Stimulated activated CD4-positive, alpha-beta T cell treated with anti-CD3 and anti-CD28 coated beads, TNF-alpha, amount 100 ng/mL, for 24 hours (primary cell): ENCODE measurements at regions not wholly inside any gene's neighbourhood (a gene's known extent, or its start where the extent isn't known, plus 50 kb on each side); places are given as distances from the start of the nearest gene placed in this dataset.

ENCODE experiments used
- DNase-seq, 3 experiments: peaks; one replicate each; pipeline ENCODE4 v3.0.0-alpha.2; 2020; ENCODE audit warnings: low read depth in 3 of 3

DNA sequence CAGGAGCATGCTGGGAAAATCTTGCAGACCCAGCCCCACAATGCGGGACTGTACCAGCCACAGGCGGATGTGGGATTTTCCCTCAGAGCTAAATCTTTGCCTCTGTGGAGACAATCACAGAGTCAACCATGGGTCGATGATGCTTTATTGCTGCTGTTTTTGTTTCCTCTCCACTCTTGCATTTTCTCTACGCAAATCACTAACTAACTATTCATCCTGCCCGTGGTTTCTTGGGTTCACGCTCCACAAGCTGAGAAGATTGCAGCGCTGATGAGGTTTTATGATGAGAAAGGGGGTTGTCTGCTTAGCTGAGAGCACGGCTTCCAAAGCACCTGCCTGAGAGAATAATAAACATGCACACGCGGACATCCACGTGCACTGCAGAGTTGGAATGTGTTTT lies 500.2 kb upstream of the ADAMTS16 start:
- DNase-seq: no peak

DNA sequence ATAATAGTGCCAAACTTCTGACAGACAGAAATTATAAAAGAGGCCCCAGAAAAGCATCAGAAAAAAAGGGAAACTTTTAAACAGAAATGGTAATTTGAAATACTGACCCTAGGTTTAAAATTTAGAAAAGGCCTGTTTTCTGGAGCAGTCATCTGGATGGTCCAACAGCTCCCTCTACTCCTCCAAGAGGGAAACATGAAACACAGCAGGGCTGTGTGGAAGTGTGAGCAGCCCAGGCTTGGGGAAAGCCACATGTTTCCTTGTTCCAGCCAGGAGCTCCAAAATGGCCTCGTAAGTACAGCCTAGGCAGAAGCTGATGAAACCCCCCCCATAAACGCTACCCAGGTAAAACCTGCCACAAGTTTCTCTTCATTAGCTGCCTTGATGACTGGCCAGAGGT lies 499.3 kb upstream of the ADAMTS16 start:
- no peak for DNase-seq

DNA sequence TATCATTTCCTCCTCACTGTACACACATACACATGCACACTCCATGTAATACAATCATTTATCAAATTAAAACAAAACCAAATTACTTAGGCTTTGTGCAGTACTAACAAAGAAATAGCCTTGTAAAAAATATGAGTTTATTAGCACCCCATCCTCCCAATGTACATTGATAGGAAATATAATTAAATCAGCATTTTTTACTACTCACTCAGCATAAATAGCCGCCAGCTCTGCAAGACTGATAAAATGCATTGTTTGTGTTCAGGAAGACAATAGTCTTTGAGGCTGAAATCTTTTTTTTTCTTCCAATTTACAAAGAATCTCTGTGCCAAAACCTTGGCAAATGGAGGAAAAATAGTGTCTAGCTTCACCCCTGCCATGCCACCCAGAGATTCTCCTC lies 497.6 kb upstream of the ADAMTS16 start:
- no peak for DNase-seq

DNA sequence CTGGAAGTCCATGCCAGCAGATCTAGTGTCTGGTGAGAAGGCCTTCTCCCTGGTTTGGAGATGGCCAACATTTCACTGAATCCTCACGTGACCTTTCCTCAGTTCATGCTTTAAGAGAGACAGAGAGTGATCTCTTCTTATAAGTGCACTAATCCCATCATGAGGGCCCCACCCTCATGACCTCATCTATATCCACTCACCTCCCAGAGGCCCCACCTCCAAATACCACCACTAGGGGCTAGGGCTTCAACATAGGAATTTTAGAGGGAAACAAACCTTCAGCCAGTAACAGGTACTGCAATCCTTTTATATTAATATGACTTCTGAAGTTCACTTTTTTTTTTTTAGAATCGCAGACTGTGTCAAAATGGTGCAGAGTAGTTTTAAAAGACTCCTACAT lies 496.9 kb upstream of the ADAMTS16 start:
- no peak for DNase-seq

DNA sequence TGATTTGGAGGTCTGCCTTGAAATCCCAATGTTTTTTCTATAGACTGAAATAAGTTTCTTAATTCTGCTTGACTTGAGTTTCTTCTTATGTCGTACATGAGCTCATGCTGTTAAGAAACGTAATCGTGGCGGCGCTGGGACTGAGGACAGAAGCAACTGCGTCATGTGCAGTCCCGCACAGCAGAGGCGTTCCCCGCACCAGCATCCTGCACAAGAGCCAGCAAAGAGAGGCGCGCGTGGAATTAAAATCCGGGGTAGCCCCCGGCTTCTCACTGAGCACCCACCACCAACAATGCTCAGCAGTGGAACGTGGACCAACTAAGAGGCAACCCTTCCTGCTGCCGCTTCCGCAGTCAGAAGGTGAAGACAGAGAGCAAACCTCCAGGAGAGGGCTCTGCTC lies 496.2 kb upstream of the ADAMTS16 start:
- DNase-seq: no peak

DNA sequence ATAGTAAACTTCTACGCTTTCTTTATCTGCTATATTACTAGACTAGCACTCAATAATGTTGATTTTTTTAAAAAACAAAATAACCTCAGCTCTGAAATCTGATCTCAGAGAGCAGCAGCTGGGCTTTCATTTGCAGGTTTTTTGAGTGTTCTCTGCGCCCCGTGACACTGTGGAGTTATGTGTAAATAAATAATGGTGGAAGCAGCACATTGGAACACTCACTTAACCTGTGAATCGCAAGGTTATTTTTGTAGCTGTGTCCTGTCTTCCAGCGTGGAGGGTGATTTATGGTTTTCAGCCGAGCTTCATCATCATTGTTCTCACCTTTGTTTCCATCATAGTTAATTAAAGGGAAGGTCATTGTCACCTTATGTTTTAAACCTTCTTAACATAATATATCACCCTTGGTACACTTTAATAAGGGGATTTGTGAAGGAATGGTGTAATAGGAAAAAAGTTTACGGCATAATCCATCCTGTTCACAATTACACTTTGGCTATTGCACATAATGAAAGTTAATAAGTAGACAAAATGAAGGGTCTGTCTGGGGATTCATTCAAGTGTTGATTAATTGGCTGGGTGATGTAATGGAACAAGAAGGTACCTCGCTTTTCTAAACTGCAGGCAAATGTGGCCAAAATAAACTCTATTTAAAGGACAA lies 493.3 kb upstream of the ADAMTS16 start:
- no peak for DNase-seq

DNA sequence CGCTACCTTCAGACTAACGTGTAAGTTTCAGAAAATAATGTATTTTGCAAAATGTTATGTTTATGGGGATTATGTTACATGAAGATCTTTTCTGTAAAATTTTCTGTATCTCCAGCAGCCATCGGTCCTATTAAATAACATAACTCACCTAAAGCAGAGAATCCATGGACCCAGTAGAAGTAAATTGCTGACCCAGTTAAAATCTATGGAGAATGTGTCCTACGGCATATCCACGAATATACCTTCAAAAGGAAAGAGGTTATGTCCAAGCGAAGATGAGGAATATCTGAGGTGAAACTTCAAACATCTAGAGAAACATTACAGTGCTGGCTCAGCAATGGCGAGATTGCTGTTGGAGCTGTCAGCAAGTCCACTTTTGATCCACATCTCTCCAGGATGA lies 492.2 kb upstream of the ADAMTS16 start:
- no peak for DNase-seq

DNA sequence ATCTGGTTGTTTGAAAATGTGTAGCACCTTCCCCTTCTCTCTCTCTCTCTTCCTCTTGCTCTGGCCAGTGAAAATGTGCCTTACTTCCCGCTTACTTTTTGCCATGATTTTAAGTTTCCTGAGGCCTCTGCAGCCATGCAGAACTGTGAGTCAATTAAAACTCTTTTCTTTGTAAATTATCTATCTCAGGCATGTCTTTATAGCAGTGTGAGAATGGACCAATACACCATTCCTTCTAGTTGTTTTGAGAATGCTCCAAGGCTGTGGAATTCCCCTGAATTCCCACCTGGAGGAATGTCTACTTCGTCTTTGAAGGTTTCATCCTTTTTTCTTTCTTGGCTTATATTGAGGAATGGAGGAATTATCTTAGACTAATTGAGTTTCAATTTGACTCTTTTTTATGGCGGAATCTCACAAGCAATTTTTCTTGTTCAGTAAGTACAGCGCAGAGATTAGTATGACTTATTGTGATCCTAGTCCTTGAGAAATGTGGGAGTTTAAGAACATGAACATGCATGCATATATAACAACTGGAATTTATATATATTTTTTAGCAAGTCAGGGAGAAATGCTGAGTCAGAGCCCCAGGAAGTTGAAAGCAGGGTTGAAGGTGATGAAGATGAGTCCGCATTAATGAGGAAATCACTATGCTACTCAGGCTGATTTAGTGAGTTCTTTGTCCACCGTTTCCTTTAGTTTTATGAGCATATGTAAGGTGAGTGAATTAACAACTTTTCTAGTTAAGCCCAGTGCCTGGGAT lies 488.1 kb upstream of the ADAMTS16 start:
- no peak for DNase-seq

DNA sequence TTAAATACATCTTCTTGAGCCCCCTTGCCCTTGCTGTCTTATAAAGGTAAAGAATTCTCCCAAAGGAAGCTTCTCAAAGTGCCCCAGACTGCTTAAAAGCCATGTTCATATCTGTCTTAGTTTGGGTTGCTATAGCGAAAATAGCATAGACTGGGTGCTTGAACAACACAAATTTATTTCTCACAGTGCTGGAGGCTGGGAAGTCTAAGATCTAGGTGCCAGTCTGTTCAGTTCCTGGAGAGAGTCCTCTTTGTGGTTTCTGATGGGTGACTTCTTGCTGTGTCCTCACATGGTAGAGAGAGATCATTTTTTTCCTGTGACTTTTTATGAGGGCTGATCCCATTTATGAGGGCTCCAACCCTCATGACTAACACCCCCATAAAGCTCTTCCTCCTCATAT lies 486.7 kb upstream of the ADAMTS16 start:
- no peak for DNase-seq

DNA sequence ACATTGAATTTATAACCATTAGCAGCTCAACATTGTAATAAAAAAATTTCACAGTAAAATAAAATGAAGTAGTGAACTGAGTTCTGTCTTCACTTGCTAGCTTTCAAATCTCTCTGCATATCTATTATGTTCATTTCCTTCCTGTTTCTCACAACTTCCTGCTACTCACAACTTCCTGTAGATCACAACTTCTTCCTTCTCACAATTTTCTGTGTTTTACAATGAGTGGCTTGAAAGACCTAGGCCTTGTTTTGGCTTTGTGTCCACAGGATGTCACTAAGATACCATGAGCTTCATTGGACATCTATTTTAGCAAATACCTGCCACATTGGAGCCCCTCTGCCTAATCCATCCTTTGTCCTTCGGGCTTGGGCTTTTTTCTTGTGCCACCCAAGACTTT lies 480.3 kb upstream of the ADAMTS16 start:
- DNase-seq: no peak

DNA sequence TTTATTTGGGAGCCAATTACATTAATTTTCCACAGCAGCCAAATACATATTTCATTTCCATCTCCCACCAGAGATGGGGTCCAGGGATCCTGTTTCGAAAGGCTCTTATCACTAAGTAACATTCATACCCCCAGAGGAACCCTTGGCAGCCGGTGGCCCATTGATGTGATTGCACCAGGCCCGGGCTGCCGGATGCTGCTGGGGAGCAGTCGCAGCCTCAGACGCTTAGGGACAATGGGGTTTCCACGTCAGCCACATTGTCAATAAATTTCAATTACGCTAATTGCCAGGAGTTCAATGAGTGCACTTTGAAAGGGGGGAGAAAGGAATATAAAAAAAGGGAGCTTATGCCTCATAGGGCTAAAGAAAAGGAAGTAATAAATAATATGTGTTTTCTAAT lies 478.8 kb upstream of the ADAMTS16 start:
- no peak for DNase-seq

DNA sequence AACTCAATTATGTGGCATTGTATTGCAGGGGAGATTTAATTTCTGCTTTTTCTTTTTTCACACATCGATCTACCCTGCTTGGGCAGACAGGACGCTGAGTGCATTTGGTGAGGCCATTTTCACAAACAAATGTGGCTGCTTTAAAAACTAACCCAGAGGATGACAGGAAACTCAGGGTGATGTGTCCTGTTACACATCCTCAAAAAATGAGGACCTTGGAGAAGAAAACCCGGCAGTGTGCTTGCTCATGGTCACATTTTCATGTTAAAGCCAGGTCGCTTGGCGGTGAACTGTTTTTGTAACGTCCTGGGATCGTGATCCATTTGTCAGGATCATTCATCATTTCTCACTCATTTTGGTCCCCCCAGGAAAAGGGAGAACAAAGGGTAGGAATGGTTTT lies 478.3 kb upstream of the ADAMTS16 start:
- no peak for DNase-seq

DNA sequence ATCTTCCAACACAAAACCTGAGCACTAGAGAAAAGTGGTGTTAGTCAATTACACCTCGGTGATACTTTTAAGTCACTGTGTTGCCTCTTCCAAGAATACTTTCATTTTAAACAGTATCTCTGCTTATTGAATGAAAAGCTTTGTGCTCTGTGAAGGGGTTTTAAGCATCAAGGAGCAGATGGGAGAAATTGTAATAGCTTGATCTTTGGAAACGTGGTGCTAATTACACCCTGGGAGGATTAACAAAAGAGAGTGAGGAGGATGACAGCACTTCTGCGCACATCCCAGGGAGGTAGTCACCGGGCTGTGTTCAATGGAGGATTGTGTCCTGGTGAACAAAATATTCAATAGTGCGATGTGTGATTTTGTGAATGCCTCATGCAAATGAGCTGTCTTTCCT lies 477.4 kb upstream of the ADAMTS16 start:
- DNase-seq: no peak

DNA sequence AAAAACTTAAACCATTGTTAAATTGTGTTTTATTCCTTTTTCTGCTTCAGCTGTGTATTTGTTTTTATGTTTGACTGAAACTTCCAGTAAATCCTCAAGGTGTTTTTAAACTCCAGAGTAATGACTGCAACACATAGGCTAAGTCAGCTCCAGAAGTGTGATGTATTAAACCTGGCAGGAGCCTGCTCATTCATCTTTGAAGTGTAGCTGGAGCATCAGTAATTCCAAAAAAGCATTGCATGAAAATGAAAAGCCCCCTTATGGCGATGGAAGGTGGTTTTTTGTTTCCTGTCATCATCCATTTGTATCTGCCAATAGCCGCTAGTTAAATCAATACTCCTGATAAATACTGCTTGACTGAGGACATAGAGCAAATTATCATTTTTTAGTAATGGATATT lies 474.2 kb upstream of the ADAMTS16 start:
- DNase-seq: no peak

DNA sequence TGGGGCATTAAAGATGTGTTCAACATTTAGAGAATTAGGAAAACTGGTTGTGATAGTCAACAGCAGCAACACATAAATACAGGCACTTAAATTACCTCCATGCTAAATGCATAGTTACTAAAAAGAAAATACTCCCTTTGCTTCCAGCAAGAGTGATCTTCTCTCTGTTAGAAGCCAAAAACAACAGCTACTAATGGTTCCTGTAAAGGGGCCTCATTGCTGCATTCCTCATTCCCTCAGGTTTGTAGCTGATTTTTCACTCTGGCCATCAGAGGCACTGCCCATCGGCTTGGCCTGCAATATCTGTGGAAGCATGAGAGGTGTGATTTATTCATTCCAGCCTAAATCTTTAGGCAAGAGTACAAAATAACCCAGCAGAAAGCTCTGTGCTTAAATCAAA lies 466.0 kb upstream of the ADAMTS16 start:
- DNase-seq: no peak

DNA sequence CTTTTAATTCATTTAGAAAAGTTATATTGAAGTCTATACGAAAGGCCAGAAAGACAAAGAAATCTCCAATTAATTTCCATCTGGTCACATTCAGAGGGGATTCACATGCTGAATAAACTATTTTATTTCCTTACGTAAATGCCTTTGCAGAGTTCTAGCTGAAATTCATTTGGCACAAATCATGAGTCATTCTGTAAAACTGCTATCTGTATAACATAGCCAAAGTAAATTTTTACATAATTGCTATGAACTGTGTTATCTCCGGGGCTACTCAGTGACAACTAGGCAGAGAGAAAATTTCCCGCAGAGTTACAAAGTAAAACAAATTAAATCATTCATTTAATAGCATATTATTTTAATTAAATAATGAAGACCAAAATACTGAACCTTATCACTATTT lies 463.2 kb upstream of the ADAMTS16 start:
- DNase-seq: no peak

DNA sequence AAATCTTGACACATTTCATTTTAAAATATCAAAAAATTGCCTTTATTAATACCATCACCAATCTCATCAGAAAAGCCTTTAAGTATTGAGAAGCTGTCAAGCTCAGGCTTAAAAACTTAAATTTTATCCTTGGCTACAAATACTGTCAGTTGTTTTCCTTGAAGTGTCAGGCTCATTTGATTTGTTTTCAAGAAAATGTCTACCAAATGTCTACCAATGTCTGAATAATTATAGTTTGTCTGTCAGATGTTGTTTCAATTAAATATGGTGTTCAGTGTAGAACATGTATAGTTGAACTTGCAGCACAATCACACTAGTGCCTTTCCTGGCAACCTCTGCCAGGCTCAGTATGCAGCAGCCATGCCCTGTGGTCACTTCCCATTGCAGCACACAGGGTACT lies 455.2 kb upstream of the ADAMTS16 start:
- no peak for DNase-seq

DNA sequence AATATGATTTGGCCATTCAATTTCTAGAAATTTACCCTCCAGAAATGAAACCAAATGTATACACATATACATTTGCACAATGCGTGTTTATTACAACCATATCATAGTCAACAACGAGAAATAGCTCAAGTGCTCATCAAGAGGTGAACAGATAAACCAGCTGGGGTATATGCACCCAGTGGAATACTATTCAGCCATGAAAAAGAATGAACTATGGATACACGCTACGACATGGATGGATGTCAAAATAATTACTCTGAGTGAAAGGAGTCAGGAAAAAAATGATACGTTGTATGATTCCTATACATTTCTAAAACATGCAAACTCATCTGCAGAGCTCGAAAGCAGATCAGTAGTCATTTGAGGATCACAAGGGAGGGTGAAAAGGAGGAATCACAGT lies 441.5 kb upstream of the ADAMTS16 start:
- no peak for DNase-seq

DNA sequence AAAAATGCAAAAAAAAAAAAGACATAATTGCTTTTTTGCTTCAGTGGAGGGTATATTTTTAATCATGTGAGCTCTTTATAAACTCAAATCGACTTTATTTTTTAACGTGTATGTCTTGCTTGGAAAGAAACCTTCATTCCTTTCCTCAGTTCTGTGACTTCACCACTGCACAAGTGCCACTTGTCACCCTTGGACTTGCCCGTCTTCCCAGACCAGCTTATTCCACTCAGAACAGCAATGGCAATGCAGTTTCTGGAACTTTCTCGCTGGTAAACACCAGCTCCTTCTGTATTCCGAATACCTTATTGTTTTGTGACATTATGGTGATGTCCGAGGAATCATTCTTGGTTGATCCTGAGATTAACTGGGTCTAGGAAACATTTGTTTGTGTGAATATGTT lies 440.5 kb upstream of the ADAMTS16 start:
- DNase-seq: no peak

DNA sequence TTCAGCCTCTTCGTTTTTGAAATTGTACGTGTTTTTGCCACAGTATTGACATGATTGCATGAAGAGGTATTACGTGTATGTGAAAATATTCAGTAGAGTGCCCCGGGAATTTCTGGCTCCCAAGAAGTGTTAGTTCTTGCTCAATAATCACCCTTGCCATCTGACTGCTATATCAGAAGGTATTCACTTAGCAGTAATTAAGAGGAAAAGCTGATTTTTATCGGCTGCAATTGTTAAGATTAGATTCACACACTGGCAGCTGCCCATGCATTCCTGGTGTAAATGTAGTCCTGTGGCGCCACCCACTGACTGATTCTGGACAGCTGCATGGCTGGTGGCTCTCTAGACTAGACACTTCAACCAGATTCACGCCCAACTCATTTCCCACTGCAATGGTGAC lies 440.1 kb upstream of the ADAMTS16 start:
- peak in 1 of 3 experiments; percentile 4 for DNase-seq

DNA sequence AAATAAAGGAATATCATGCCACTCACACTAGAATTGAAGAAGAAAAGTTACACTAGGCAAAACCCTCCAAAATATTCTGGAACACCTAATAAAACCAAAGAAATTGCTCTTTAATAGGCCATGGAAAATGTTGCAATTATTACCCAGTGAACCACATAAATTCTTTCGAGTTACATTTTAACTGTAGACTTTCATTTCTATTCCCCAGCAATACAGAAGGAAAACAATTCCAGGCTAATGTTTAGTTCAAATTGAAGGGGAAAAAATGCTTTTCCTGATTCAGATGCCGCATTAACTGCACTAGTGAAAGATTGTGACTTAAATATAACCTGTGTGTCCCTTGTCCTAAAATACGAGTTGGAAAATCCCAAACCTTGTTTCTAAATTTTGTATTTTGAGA lies 439.3 kb upstream of the ADAMTS16 start:
- no peak for DNase-seq

DNA sequence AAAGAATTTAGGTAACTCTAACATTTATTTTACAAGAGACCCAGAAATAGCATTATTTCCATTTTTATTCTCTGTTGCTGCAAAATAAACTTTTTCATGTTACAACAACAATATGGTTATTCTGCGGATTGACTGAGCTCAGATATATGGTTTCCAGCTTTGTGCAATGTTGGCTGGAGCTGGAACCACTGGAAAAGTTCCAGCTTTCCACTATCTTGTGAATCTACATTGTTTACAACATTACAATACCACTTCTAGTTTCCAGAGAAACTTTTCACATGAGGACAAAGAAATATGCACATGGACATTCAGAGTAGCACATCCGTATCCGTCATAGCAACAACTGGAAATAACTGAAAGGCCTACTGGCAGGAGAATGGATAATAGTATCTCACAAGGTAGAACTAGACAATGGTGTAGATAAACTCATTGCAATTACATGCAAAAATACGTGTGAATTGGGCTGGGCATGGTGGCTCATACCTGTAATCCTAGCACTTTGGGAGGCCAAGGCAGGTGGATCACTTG lies 436.1 kb upstream of the ADAMTS16 start:
- no peak for DNase-seq

DNA sequence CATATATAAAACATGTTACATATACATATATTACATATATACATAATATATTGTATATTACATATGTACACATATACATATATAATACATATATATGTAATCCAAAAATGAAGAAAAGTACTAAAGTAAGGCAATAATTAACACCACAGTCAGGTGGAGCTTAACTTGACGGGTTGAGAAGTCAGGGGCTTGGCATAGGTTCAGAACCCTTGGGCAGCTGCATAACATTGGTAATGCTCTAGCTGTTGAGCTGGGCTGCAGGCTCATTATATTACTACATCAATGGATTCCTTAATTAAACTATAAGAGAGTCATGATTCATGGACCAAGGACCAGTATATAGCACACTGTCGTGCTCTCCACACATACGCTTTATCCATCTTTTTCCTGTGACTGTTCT lies 435.2 kb upstream of the ADAMTS16 start:
- DNase-seq: no peak

DNA sequence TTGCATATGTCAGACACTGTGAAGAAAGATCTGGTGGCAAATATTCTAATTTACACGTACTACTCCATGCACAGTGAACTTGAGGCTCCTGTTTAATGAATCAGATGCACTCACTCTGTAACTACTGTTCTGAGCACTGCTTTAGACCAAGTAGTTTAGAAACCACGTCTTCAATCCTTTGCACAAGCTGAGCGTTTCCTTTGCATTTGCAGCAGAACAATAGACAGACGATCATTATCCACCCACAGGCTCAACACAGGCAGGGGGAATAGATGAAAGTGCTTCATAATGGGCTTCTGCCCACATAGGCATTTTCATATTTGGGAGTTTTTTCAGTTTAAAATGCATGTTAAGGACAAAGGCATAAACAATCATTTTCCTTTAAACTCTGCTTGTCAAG lies 423.3 kb upstream of the ADAMTS16 start:
- DNase-seq: no peak
